OCI-LY7 (cell line): ENCODE measurements at regions not wholly inside any gene's neighbourhood (a gene's known extent, or its start where the extent isn't known, plus 50 kb on each side); places are given as distances from the start of the nearest gene placed in this dataset.

Experiments used
- CTCF ChIP-seq: fragments of 200-600 bp; sonication (generic); conservative IDR thresholded peaks from 2 replicates; pipeline ENCODE4 v1.5.1; 2014; ENCODE audit warnings: mild to moderate bottlenecking, antibody characterized with exemption, low read length, moderate library complexity, mixed read lengths
- EZH2phosphoT487 ChIP-seq: fragments of 200-600 bp; sonication (generic); IDR thresholded peaks from 2 replicates; pipeline ENCODE4 v1.6.1; 2018; ENCODE audit warnings: low read depth, borderline replicate concordance, mild to moderate bottlenecking, mixed run types, antibody characterized with exemption, low read length, moderate library complexity, mixed read lengths

GRCh38 chr11:92416971-92417725 is 192.5 kb downstream of the FAT3 start:
- TF ChIP-seq CTCF = no peak
- no peak for TF ChIP-seq EZH2phosphoT487
